Caco-2 (cell line): ENCODE measurements at regions not wholly inside any gene's neighbourhood (a gene's known extent, or its start where the extent isn't known, plus 50 kb on each side); places are given as distances from the start of the nearest gene placed in this dataset.

Experiments
- BruUV-seq: library from RNA; stranded (reverse); fragments of 400-500 nt; replicated peaks from 2 replicates; lab custom pipeline; 2021; lab: Mats Ljungman, UMichigan
- CTCF ChIA-PET: fragments of 300-600 bp; sonication (Branson Sonifier 250); formaldehyde crosslinking; loops from one replicate; lab custom pipeline; 2022; ENCODE audit warnings: antibody characterized with exemption; lab: Charles Lee
- POLR2A ChIA-PET: fragments of 300-600 bp; sonication (Branson Sonifier 250); formaldehyde crosslinking; loops from one replicate; lab custom pipeline; 2022; ENCODE audit warnings: antibody characterized with exemption; lab: Charles Lee
- DNase-seq, 2 experiments: peaks; one replicate each; pipeline versions ENCODE4 v3.0.0 to v3.0.0-alpha.2; 2020 to 2022
- H3K27me3 ChIP-seq: replicated peaks from 2 replicates; pipeline ENCODE4 v1.6.0; 2011; ENCODE audit warnings: low read length; ENCODE audit not compliant: control insufficient read depth, insufficient read depth
- H3K36me3 ChIP-seq: 2 replicates; pipeline ENCODE4 v1.5.1; 2011; ENCODE audit warnings: low read length; ENCODE audit not compliant: control insufficient read depth, insufficient read depth
- H3K4me1 ChIP-seq: fragments of 250-450 bp; sonication (Bioruptor Pico); 2 replicates; pipeline ENCODE4 v1.5.1; 2020; ENCODE audit warnings: mild to moderate bottlenecking
- H3K4me3 ChIP-seq: 2 replicates; pipeline ENCODE4 v1.5.1; 2011; ENCODE audit warnings: low read depth, mild to moderate bottlenecking, control low read depth, low read length
- H3K9me3 ChIP-seq: fragments of 250-450 bp; sonication (Bioruptor Pico); 2 replicates; pipeline ENCODE4 v1.5.1; 2020; ENCODE audit warnings: mild to moderate bottlenecking, moderate library complexity
- H3K27ac Mint-ChIP-seq: one replicate; pipeline ENCODE4 v1.8.0; 2022; ENCODE audit warnings: mixed read lengths; ENCODE audit not compliant: unreplicated experiment
- H3K27me3 Mint-ChIP-seq: one replicate; pipeline ENCODE4 v1.8.0; 2022; ENCODE audit warnings: mixed read lengths; ENCODE audit not compliant: insufficient read depth, unreplicated experiment
- H3K36me3 Mint-ChIP-seq: one replicate; pipeline ENCODE4 v1.8.0; 2022; ENCODE audit warnings: mild to moderate bottlenecking, mixed read lengths; ENCODE audit not compliant: insufficient read depth, unreplicated experiment
- H3K4me1 Mint-ChIP-seq: one replicate; pipeline ENCODE4 v1.8.0; 2022; ENCODE audit warnings: low read depth, mixed read lengths; ENCODE audit not compliant: unreplicated experiment
- H3K4me3 Mint-ChIP-seq: one replicate; pipeline ENCODE4 v1.8.0; 2022; ENCODE audit warnings: mild to moderate bottlenecking, moderate library complexity, mixed read lengths; ENCODE audit not compliant: unreplicated experiment
- H3K9me3 Mint-ChIP-seq: one replicate; pipeline ENCODE4 v1.8.0; 2022; ENCODE audit warnings: mixed read lengths; ENCODE audit not compliant: unreplicated experiment
- CTCF ChIP-seq, 2 experiments: fragments of 200-600 bp in 1 of 2; IDR thresholded peaks; 1 replicate in 1 of 2; 2 replicates in 1 of 2; pipeline versions ENCODE4 v1.5.1 to v1.8.0; 2011 to 2022; ENCODE audit warnings: antibody characterized with exemption in 1 of 2, control low read depth in 1 of 2, inconsistent platforms in 1 of 2, low read depth in 1 of 2, low read length in 1 of 2, mild to moderate bottlenecking in 1 of 2, moderate library complexity in 1 of 2; ENCODE audit not compliant: insufficient read depth in 1 of 2, severe bottlenecking in 1 of 2, unreplicated experiment in 1 of 2
- intact Hi-C: fragments of 100-400 bp; cut with micrococcal nuclease; formaldehyde crosslinking; loops from one replicate; pipeline ENCODE4 v1.10.0; 2022; ENCODE audit not compliant: unreplicated experiment

GRCh38 chr9:80004714-80005113 lies 432.9 kb downstream of the TLE4 start:
- Histone ChIP-seq H3K27me3 (no peaks in the 10 kb centered on the region), H3K4me3 (no peak overlapping the region), H3K36me3 (no peaks in the 10 kb centered on the region), H3K4me1 (no peaks in the 10 kb centered on the region), H3K9me3 (no peaks in the 10 kb centered on the region)
- H3K9me3 Mint-ChIP-seq: no peaks in the 10 kb centered on the region
- H3K36me3 Mint-ChIP-seq: no peaks in the 10 kb centered on the region
- no peak for TF ChIP-seq CTCF (IDR thresholded peaks at IDR 0.05; ENCODE audit: insufficient read depth in 1 of 2, low read depth in 1 of 2, low read length in 1 of 2, severe bottlenecking in 1 of 2, unreplicated experiment in 1 of 2)
- no peak for DNase-seq
- no TSS peak for BruUV-seq
- ChIA-PET POLR2A (no interaction called here), CTCF (no interaction called here)
- intact Hi-C loops: no loop called here
- H3K4me3 Mint-ChIP-seq: no peak overlapping the region
- H3K27ac Mint-ChIP-seq: no peak overlapping the region
- H3K27me3 Mint-ChIP-seq: no peaks in the 10 kb centered on the region
- no peaks in the 10 kb centered on the region for H3K4me1 Mint-ChIP-seq

GRCh38 chr9:79990536-79990935 lies 418.8 kb downstream of the TLE4 start:
- Mint-ChIP-seq H3K4me1 (no peaks in the 10 kb centered on the region), H3K27me3 (no peaks in the 10 kb centered on the region), H3K9me3 (no peaks in the 10 kb centered on the region), H3K4me3 (no peak overlapping the region), H3K36me3 (no peaks in the 10 kb centered on the region), H3K27ac (no peak overlapping the region)
- Histone ChIP-seq H3K9me3 (no peaks in the 10 kb centered on the region), H3K4me1 (no peaks in the 10 kb centered on the region), H3K36me3 (no peaks in the 10 kb centered on the region), H3K27me3 (no peaks in the 10 kb centered on the region), H3K4me3 (no peak overlapping the region)
- POLR2A ChIA-PET: no interaction called here
- no TSS peak for BruUV-seq
- intact Hi-C loops: no loop called here
- no peak for TF ChIP-seq CTCF (IDR thresholded peaks at IDR 0.05; ENCODE audit: insufficient read depth in 1 of 2, low read depth in 1 of 2, low read length in 1 of 2, severe bottlenecking in 1 of 2, unreplicated experiment in 1 of 2)
- DNase-seq: no peak
- CTCF ChIA-PET: no interaction called here

- Histone ChIP-seq H3K4me1 (no peaks in the 10 kb centered on the region), H3K36me3 (no peaks in the 10 kb centered on the region), H3K27me3 (no peaks in the 10 kb centered on the region), H3K9me3 (no peaks in the 10 kb centered on the region), H3K4me3 (no peak overlapping the region)
- Mint-ChIP-seq H3K36me3 (no peaks in the 10 kb centered on the region), H3K4me3 (no peak overlapping the region), H3K9me3 (no peaks in the 10 kb centered on the region), H3K4me1 (no peaks in the 10 kb centered on the region), H3K27ac (no peak overlapping the region), H3K27me3 (no peaks in the 10 kb centered on the region)
- ChIA-PET POLR2A (no interaction called here), CTCF (no interaction called here)
- BruUV-seq: no TSS peak
- TF ChIP-seq CTCF (IDR thresholded peaks at IDR 0.05; ENCODE audit: insufficient read depth in 1 of 2, low read depth in 1 of 2, low read length in 1 of 2, severe bottlenecking in 1 of 2, unreplicated experiment in 1 of 2): no peak
- intact Hi-C loops: no loop called here
- DNase-seq: no peak
These were observed 417.3 kb downstream of the TLE4 start for GRCh38 chr9:79989079-79989478.
